Brain microvascular endothelial cell (primary cell): ENCODE measurements at regions not wholly inside any gene's neighbourhood (a gene's known extent, or its start where the extent isn't known, plus 50 kb on each side); places are given as distances from the start of the nearest gene placed in this dataset.

Experiments
- DNase-seq: peaks from one replicate; pipeline ENCODE4 v3.0.0-alpha.2; 2020
- H3K27ac ChIP-seq: fragments of 250-450 bp; sonication (Bioruptor Pico); 2 replicates; pipeline ENCODE4 v1.5.1; 2020; ENCODE audit warnings: mild to moderate bottlenecking, moderate library complexity
- H3K27me3 ChIP-seq: fragments of 250-450 bp; sonication (Bioruptor Pico); replicated peaks from 2 replicates; pipeline ENCODE4 v1.5.1; 2020; ENCODE audit warnings: mild to moderate bottlenecking
- H3K36me3 ChIP-seq: fragments of 250-450 bp; sonication (Bioruptor Pico); replicated peaks from 2 replicates; pipeline ENCODE4 v1.5.1; 2020; ENCODE audit warnings: mild to moderate bottlenecking
- H3K4me3 ChIP-seq: 2 replicates; pipeline ENCODE4 v1.5.1; 2011; ENCODE audit warnings: low read depth, mild to moderate bottlenecking, control low read depth, low read length, moderate library complexity
- in situ Hi-C: cut with HindIII; loops from 2 replicates; pipeline ENCODE4 v1.10.0; 2017; ENCODE audit warnings: low sequenced_read_pairs, low pct_ligation_motif_present
- TF ChIP-seq, protein P1 (sequence below): IDR thresholded peaks from 2 replicates; pipeline ENCODE4 v1.5.1; 2011; ENCODE audit warnings: low read depth, mild to moderate bottlenecking, moderate library complexity, low read length, control low read depth, inconsistent platforms; ENCODE audit errors: missing control alignments

DNA sequence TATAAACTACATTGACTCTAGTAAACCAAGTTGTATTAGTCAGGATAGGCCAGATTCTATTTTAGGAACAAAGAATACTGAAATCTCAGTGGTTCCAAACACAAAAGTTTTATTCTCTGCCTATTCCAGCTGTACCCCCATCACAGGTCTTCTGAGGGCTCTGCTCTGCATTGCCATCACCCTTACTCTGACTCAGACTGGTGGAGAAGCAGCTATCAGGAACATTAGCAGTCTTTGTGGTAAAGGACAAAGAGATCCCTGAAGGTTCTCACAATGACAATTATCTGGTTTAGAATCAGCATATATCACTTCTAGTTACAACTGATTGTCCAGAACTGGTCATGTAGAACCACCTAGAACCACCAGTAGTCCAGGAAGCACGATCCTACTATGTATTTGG is 251.1 kb downstream of the GLUD2 start:
- H3K36me3 ChIP-seq = no peaks in the 10 kb centered on the region
- H3K27me3 ChIP-seq = no peaks in the 10 kb centered on the region
- no peak for DNase-seq
- H3K4me3 ChIP-seq = no peak overlapping the region
- TF ChIP-seq, protein P1, sequence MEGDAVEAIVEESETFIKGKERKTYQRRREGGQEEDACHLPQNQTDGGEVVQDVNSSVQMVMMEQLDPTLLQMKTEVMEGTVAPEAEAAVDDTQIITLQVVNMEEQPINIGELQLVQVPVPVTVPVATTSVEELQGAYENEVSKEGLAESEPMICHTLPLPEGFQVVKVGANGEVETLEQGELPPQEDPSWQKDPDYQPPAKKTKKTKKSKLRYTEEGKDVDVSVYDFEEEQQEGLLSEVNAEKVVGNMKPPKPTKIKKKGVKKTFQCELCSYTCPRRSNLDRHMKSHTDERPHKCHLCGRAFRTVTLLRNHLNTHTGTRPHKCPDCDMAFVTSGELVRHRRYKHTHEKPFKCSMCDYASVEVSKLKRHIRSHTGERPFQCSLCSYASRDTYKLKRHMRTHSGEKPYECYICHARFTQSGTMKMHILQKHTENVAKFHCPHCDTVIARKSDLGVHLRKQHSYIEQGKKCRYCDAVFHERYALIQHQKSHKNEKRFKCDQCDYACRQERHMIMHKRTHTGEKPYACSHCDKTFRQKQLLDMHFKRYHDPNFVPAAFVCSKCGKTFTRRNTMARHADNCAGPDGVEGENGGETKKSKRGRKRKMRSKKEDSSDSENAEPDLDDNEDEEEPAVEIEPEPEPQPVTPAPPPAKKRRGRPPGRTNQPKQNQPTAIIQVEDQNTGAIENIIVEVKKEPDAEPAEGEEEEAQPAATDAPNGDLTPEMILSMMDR = no peak
- in situ Hi-C loops = no loop called here
- no peak overlapping the region for H3K27ac ChIP-seq

DNA sequence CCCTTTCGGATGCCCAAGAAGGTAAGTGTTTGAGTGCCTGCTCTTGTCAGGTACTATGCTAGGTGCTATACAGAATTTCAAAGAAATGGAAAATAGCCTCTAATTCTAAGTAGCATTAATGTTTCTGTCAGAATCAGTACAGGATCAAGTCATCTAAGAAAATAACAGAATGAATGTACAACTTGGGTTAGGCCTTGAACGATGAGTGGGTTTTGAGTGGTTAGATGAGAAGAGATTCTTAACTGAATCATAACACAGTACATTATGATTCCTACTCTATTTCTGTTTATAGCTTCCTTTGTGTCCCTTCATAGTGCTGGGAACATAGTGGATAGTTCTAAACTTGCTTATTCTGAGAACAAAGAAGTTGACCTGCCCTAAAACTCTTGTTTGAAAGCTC is 253.9 kb downstream of the GLUD2 start:
- H3K36me3 ChIP-seq = no peaks in the 10 kb centered on the region
- DNase-seq = no peak
- TF ChIP-seq, protein P1 = no peak
- H3K27me3 ChIP-seq = no peaks in the 10 kb centered on the region
- in situ Hi-C loops = no loop called here
- no peak overlapping the region for H3K4me3 ChIP-seq
- H3K27ac ChIP-seq = no peak overlapping the region

- no peak overlapping the region for H3K4me3 ChIP-seq
- H3K36me3 ChIP-seq = no peaks in the 10 kb centered on the region
- DNase-seq = no peak
- no peaks in the 10 kb centered on the region for H3K27me3 ChIP-seq
- H3K27ac ChIP-seq = no peak overlapping the region
- in situ Hi-C loops = no loop called here
- TF ChIP-seq, protein P1 = no peak
These were observed 254.4 kb downstream of the GLUD2 start for GRCh38 chrX:121301822-121302221.

DNA sequence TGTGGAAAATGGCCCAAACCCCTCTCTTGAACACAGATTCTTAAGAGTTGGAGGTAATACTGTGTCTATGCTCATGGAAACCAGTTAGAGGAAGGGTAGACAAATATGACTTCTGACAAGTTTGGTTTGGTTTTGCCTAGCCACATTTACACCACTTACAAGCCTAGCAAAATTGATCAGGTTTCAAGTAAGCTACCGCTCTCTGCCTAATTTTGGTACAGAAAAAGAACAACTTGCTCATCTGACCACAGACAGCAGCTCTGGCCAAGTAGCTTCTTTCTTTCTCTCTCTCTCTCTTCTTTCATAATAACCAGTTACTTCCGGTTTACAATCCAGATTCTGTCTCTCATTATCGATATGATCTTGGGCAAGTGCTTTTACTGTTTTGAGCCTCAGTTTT is 260.0 kb downstream of the GLUD2 start:
- no peaks in the 10 kb centered on the region for H3K27me3 ChIP-seq
- H3K4me3 ChIP-seq = no peak overlapping the region
- no peak overlapping the region for H3K27ac ChIP-seq
- in situ Hi-C loops = no loop called here
- no peak for DNase-seq
- TF ChIP-seq, protein P1 = no peak
- H3K36me3 ChIP-seq = no peaks in the 10 kb centered on the region

DNA sequence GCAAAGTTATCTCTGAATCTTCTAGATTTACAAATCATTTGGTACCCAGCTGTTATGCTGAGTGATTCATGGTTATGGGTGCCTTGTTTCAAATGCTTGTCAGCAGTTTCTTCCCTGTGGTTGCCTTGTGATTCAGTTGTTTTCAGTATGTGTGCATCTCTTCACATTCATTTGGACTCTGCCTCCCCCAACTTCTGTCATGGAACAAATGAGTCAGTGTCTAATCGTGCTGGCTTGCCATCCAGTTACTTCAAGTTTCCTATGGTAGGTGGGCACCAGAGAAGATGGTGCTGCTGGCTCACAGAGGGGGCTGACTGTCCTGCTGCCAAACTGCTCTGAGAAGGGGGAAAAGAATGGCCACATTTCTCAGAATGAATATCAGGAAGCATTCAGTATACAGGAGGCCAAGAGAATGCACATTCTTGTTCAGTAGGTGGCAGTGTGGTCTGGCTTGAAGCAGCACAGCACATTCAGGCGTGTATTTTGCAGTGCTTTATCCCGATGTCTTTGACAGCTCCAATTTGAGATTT is 260.9 kb downstream of the GLUD2 start:
- Histone ChIP-seq H3K27me3 (no peaks in the 10 kb centered on the region), H3K4me3 (no peak overlapping the region), H3K27ac (no peak overlapping the region), H3K36me3 (no peaks in the 10 kb centered on the region)
- TF ChIP-seq, protein P1 = peak; percentile 57
- in situ Hi-C loops = no loop called here
- peak; percentile 59 for DNase-seq

- TF ChIP-seq, protein P1 = no peak
- H3K36me3 ChIP-seq = no peaks in the 10 kb centered on the region
- in situ Hi-C loops = no loop called here
- no peak overlapping the region for H3K4me3 ChIP-seq
- no peak overlapping the region for H3K27ac ChIP-seq
- H3K27me3 ChIP-seq = no peaks in the 10 kb centered on the region
- no peak for DNase-seq
These were observed 263.4 kb downstream of the GLUD2 start for GRCh38 chrX:121310820-121311219.
